ENCODE measurements at regions not wholly inside any gene's neighbourhood (a gene's known extent, or its start where the extent isn't known, plus 50 kb on each side); places are given as distances from the start of the nearest gene placed in this dataset.

DNA sequence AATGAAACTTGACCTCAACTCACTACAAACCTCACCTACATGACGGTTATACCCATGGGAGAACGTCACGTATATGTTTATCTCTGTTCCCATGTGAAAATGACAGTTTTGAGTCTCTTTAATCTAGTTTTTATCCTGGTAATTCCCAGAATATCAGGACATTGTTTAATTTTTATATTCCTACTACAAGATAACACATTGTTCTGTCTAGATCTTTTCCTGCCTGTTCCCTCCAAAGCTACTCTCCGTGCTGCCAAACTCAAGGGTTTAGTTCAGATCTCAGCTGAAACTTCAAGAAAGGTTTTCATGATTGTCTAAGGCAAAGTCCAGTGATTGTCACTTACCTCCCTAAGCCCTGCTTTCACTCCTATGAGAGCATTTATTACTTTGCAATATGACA, 1159.4 kb upstream of the SEMA6A start:
- no peaks in the 10 kb centered on the region for H3K27me3 Mint-ChIP-seq (ENCODE audit: low read depth)
- no peaks in the 10 kb centered on the region for H4K20me1 ChIP-seq (ENCODE audit: control insufficient read depth, insufficient read depth, insufficient read length)
- no peak overlapping the region for H3K23ac ChIP-seq (ENCODE audit: insufficient read length, low read depth, low read length)
- H3K4me1 Mint-ChIP-seq: no peaks in the 10 kb centered on the region
- H3K23me2 ChIP-seq (ENCODE audit: insufficient read length, low read depth, low read length, poor library complexity, severe bottlenecking): no peaks in the 10 kb centered on the region
- H3K27ac Mint-ChIP-seq: no peak overlapping the region
- no peak overlapping the region for H4K8ac ChIP-seq (replicated peaks; ENCODE audit: insufficient read length, low read depth, low read length)
- no peaks in the 10 kb centered on the region for H3K4me1 ChIP-seq (ENCODE audit: insufficient read depth, low read length)
- H4K5ac ChIP-seq (ENCODE audit: insufficient read length, low read depth, low read length): no peak overlapping the region
- H2BK120ac ChIP-seq (ENCODE audit: low read depth, low read length, poor library complexity, severe bottlenecking): no peak overlapping the region
- H3K27me3 ChIP-seq (ENCODE audit: insufficient read depth, low read length): no peaks in the 10 kb centered on the region
- no peak for DNase-seq
- no peak overlapping the region for H3K4ac ChIP-seq (ENCODE audit: low read depth, low read length)
- H3K56ac ChIP-seq (ENCODE audit: insufficient read length, low read depth, low read length): no peak overlapping the region
- no peaks in the 10 kb centered on the region for H3K9me3 Mint-ChIP-seq
- H3K14ac ChIP-seq (ENCODE audit: insufficient read depth, low read length): no peak overlapping the region
- no peak overlapping the region for H4K91ac ChIP-seq (ENCODE audit: insufficient read length, low read depth, low read length)
- no peaks in the 10 kb centered on the region for H3K79me2 ChIP-seq (ENCODE audit: insufficient read depth, low read length)
- H3K79me1 ChIP-seq (ENCODE audit: insufficient read depth, low read depth, low read length, poor library complexity, severe bottlenecking): no peaks in the 10 kb centered on the region
- no peak overlapping the region for H3K9ac ChIP-seq (ENCODE audit: extremely low read depth, insufficient read length, low read length)
- H3K36me3 Mint-ChIP-seq (ENCODE audit: insufficient read depth in 1 of 3, low read depth in 3 of 3): no peaks in the 10 kb centered on the region
- no peak overlapping the region for H2BK5ac ChIP-seq (ENCODE audit: insufficient read length, low read length)
- H3K4me3 Mint-ChIP-seq: no peak overlapping the region
- TF ChIP-seq, protein P1, sequence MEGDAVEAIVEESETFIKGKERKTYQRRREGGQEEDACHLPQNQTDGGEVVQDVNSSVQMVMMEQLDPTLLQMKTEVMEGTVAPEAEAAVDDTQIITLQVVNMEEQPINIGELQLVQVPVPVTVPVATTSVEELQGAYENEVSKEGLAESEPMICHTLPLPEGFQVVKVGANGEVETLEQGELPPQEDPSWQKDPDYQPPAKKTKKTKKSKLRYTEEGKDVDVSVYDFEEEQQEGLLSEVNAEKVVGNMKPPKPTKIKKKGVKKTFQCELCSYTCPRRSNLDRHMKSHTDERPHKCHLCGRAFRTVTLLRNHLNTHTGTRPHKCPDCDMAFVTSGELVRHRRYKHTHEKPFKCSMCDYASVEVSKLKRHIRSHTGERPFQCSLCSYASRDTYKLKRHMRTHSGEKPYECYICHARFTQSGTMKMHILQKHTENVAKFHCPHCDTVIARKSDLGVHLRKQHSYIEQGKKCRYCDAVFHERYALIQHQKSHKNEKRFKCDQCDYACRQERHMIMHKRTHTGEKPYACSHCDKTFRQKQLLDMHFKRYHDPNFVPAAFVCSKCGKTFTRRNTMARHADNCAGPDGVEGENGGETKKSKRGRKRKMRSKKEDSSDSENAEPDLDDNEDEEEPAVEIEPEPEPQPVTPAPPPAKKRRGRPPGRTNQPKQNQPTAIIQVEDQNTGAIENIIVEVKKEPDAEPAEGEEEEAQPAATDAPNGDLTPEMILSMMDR (conservative IDR thresholded peaks at IDR 0.05): no peak
- no CpG with 5 or more reads among the region's 4 CpGs for WGBS (ENCODE audit: extremely low coverage, insufficient read length, low lambda C conversion rate)
- H2AK5ac ChIP-seq (ENCODE audit: insufficient read length, low read length): no peak overlapping the region
- H3T11ph ChIP-seq (ENCODE audit: low read length): no peak overlapping the region
- H3K27ac ChIP-seq (ENCODE audit: insufficient read length, low read depth, low read length): no peak overlapping the region
- no peak overlapping the region for H2BK15ac ChIP-seq (ENCODE audit: low read depth, low read length)
- no peaks in the 10 kb centered on the region for H3K9me3 ChIP-seq (ENCODE audit: control insufficient read depth, low read depth, low read length)
- H3K18ac ChIP-seq (ENCODE audit: insufficient read length, low read depth, low read length): no peak overlapping the region
- no peak overlapping the region for H2BK12ac ChIP-seq (ENCODE audit: insufficient read length, low read depth, low read length)
- H3K4me2 ChIP-seq (ENCODE audit: insufficient read depth, insufficient read length, low read length): no peak overlapping the region
- no peak overlapping the region for H2AFZ ChIP-seq (ENCODE audit: low read length)
- no peak overlapping the region for H2BK20ac ChIP-seq (ENCODE audit: low read depth, low read length, poor library complexity, severe bottlenecking)
